ENCODE measurements at regions not wholly inside any gene's neighbourhood (a gene's known extent, or its start where the extent isn't known, plus 50 kb on each side); places are given as distances from the start of the nearest gene placed in this dataset.

DNA sequence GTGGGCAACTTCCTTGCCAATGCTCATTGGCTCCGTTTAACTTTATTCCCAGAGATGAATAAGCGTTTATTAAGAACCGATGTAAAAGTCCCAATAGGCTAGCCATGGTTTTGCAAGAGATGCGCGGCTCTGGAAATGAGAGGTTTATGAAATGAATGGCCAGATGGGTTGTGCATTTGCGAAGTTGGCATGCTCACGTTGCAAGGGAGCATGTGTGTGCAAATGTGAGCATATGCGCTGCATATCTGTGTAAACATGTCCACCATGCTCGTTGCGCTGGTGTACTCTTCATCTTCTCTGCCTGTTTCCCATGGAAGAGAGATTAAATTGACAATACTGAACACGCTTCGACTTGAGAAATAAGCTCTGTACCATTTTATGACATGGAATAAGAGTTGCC is 848.6 kb upstream of the RBFOX1 start:
- DNase-seq: no peak

DNA sequence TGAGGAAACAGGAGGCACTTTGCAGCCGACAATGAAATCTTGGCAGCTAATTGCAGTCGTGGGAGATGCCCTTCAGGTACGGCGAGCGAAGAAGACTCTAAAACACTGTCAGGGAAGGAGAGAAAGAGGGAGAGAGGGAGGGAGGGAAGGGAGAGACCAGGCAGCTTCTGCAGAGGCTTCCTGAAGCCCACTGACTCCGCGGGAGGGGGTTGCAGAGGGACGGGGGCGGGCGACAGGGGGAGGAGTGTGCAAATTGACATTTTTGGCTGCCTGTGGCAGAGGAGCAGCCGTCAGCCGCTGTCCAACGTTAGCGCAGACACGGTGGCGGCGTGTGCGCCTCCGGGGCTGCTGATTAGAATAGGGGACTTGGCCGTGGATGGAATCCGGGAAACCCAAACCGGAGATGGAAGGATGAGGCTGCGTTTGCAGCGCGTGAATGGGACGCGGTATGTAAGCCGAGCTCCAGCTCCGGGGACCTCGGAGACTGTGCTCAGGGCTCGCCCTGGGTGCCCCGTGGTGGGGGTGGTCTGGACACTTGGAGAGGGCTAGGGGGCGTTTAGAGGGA is 849.1 kb upstream of the RBFOX1 start:
- no peak for DNase-seq

DNA sequence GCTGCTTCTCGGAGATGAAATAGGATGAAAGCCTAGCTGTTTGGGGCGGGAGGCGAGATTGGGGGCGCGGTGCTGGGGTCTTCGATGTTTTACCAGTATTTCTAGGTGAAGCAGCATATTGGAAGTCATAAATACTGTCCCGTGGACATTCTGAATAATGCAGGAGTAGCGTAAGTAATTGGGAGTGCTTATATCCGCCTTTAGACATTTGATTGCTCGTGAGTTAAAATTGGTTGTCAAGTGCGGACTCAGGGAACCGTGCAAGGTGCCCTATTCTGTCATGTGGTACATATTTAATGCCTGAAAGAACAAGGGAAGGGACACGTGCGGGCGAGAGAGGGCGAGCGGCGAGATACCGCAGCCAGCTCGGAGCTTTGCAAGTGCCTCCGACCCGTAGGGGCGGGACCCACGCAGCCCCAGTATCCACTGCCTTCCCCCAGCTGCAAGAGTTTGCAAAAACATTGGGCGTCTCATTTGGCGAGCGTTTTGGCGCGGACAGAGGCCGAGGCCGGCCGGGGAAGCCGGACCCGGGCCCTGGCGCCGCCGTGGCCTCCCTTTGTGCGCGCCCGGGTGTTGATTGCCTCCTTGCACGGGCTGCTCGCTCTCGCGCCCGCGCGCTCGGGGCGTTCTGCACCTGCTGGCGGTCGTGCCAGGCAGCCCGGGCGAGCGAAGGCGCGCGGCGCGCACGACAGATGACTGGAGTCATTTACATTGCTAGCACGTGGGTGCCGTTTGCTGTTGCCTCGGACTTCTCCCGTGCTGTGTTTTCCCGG is 849.8 kb upstream of the RBFOX1 start:
- no peak for DNase-seq

DNA sequence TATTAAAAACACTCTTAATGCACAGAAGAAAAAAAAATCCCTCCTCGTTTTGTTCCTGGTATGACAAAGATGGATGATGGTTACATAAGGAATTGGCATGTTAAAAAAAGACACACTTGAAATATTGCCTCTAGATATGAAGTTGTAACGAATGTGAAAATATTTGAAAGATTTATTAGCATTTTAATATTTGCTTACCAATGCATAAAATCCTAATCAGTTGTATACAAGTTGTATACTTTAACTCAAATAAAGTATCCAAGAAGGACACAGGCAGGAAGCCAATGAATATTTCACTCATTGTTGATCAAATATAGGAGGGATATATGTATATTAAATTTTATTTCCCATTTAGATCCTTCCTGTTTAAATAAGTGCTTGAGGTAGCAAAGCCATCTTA is 850.8 kb upstream of the RBFOX1 start:
- no peak for DNase-seq

DNA sequence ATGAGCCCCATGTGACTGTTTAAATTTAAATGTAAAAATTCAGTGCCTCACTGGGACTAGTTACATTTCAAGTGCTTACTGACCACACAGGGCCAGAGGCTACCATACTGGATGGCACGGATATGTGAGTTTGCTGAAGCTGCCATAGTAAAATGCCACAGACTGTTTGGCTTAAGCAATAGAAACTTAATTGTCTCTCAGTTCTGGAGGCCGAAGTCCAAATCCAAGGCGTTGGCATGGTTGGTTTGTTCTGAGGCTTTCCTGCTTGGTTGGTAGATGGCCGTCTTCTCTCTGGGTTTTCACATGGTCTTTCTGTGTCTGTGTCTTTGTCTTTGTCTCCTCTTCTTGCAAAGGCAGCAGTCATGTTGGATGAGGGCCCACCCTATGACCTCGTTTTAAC is 878.9 kb upstream of the RBFOX1 start:
- no peak for DNase-seq

DNA sequence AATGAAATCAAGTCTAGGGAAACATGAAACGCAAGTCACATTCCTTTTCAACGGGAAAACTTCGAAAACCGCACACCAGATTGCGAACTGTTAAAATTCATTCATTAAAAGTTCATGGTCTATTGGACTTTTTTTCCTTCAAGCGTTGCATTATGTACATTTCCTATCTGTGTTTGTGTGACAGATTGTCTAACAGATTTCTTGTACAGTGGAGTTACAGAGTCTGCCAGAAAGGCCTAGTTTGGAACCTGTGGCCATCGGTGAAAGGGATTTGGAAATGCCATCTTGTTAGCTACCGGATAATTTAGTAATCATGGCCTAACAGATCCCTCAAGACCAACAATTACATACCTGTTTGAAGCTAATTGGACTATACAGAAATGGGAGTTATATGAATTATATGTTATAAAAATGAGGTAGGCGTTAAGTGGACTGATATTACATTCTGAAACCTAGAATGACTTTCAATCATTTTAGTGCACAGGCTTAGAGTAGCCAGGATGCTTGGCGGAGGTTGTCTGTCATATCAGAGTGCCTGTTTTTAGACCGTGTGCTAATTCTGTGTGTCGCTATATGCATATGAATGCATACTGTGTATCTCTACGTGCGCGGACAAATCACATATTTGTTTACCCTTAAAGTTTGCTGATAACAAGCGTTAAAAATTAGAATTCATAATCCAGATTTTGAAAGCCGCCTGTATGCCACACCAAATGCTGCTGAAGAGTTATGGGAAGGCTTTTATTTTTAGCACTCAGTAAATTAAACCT is 885.4 kb upstream of the RBFOX1 start:
- DNase-seq: no peak

DNA sequence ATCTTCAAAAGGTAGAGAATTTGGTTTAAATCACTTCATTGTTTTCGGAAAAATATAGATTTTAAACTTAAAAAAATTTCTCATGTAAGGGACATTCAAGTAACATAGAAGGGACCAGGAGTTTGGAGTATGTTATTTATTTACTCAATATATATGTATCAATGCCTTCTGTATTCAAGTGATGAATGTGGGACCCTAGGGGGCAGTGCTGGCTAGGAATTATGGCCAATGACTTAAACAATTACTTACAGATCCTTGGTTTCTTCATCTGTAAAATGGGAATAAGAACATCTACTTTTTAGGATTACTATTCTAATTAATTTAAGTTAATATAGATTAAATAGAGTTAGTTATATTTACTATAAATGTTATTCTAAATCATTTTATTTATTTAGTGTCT is 886.3 kb upstream of the RBFOX1 start:
- DNase-seq: no peak

DNA sequence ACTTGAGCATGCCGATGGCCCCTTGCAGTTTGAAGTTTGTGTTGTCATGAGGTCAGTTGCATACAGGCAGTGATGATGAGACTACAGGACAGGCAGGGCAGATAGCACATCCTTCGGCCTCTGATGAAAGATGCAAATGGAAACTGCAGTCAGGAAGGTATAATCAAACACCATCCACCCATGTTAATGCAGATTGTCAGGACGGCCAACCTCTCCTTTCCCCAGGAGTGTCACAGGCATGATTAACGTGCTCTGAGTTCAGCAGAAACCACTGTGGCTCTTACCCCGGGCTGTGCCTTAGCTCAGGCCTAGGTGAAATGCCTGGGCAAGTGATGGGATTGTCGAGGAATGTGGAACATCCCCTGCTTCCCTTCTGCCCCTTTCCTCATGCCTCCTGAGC is 893.5 kb upstream of the RBFOX1 start:
- no peak for DNase-seq

DNA sequence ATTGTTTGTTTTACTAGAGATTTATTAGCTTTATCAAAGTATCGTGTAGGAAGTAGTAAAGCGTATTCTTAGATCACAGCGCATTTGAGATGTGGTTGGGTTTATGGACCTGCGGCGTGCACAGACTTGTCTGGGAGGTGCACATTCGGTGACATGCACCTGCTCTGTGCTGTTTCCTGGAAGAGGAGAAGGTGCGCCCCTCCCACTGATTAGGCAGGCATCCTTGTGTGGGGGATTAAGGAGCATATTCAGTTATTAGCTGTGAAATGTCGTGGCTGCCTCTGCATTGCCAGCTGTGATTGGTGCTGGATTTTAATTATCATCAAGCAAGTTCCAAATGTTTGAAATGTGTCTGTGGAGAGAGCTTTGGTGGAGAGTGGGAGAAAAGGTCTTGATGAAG is 903.8 kb upstream of the RBFOX1 start:
- no peak for DNase-seq

DNA sequence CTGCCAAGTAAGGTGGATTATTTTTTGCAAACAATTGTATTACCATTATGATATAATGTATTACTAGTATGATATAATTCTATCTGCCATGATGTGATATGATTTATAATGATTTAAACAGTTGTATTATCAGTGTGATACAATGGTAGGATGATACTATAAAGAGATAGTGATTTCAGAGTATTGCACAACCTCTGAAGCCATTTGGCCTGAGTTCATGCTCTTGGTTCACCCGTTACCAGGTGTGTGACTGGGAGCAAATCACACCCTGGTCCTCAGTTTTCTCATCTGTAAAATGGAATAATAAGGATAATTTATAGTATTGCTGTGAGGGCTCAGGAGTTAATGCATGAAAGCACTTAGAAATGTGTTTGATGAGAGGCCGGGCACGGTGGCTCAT is 905.0 kb upstream of the RBFOX1 start:
- DNase-seq: no peak

DNA sequence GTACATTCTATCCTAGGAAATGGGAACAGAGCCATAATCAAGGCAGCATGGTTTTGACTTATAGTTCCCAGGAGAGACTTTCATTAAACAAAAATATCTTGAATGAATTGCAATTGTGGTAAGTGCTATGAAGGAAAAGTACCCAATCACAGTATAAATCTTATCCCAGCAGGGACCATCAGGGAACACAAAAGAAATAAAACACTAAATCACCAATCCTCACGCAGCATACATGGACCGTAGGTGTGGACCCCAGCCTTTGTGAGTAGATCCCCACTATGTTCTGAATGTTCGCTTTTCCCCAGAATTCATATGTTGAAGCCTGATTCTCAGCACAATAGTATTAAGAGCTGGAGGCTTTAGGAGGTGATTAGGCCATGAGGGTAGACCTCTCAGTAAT is 925.0 kb upstream of the RBFOX1 start:
- DNase-seq: no peak

DNA sequence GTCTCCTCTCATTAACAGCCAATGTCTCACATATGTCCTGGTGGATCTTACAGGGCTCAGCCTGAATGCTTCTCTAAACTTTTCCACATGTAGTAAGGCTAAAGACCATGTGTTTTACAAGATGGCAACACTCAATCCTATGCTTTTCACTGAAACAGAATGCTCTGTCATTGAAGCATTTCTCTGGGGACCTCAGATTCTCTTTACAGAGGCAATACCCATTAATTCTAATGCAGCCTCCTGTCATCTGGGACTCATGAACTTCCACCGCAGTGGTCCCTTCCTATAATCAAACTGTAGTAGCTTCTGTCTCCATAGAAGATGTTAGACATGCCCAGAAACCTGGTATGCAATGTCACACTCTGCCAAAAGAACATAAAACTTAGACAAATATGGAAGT is 926.6 kb upstream of the RBFOX1 start:
- DNase-seq: no peak

DNA sequence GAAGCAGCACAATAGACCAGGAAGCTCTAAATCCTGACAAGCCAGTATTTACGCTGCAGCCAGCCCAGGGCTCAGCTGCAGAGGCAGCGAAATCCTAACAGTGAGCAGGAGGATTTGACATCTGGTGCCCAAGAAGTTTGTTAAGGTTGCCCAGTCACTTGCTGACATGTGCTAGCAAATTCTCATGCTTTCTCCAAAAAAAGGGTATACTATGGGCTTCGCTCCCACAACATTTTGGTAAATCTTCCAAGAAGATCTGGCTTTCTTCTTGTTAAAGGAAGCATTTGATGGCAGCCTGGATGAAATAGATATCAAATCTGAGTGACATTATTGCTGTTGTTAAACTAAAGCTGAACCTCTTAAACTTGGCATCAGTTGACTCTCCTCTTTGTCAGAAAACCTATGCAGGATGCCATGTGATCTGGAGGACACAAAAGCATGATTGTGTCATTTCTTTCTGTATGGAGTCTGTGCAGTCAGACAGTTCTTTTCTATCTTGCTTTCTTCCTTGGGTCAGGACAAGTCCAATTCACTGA is 949.7 kb upstream of the RBFOX1 start:
- DNase-seq: no peak

DNA sequence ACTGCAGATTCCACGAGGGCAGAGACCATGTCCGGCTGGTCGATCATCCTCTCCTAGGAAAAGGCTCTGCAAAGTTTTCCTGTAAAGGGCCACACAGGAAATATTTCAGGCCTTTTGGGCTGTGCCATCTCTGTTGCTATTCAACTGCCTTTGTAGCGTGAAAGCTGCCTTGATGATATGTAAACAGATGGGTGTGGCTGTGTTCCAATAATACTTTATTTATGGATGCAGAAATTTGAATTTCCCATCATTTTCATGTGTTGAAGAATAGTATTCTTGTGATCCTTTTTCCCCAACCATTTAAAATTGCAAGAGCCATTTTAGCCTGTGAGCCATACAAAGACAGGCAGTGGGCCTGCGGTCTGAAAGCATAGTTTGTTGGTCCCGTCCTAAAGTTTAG is 950.7 kb upstream of the RBFOX1 start:
- no peak for DNase-seq

DNA sequence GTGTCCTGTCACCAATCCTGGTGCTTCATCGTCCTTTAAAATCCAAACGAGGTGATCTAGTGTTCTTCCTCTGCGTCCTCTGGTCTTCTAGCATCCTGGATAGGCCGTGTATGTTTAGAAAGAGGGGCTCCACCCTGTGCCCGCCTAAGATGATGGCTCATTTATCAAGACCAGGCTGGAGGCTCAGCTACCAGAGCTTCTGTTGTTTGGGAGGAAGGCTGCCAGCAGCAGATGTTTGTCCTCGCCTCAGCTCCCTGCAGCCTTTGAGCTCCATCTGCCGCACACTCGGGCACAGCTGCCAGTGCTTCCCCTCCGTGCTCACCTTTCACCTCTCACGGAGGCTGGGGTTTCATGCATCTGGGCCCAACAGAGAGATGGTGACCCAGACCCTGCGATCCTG is 954.7 kb upstream of the RBFOX1 start:
- no peak for DNase-seq

DNA sequence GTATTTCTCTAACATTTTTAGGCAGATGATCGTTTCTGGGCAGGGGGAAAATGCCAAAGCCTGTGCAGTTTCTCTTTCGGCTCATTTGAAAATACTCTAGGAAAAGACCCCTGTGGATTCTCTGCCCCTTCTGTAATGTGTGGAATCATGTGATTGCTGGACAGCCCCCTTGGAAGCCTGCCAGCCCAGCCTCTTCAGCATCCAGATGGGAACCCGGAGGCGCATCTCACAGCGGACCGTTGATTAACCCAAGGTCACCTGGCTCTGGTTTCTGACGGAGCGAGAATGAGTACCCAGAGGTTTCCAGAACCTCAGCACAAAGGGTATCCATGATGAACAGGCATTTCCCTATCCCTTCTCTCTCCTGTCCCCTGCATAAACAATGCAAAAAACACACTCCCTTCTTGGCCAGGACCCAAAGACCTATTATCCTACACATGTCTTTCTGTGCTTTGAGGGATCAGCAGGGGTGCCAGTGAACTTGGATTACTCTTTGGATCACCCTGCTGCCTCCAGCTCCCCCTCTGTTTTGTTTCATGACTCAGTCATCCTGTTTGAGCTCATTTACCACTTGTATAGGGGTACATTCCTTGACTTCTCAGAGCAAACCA is 957.1 kb upstream of the RBFOX1 start:
- DNase-seq: no peak

DNA sequence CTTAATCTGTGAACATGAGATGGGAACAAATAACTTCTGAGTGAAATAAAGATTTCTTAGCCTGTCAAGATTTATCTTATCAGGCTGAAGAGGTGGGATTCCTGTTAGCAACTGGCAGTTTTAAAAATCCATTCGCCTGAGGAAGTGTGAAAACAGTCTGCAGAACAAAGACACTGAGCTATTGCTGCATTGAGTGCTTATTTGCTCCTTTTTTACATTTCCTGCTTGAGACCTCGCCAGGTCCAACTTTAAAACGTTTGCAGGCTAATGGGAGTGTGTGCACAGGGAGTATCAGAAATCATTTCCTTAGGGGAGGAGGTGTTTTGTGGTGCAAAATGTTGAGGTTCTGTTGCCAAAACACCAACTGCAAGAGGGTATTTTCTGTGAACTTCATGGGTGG is 957.8 kb upstream of the RBFOX1 start:
- DNase-seq: no peak

DNA sequence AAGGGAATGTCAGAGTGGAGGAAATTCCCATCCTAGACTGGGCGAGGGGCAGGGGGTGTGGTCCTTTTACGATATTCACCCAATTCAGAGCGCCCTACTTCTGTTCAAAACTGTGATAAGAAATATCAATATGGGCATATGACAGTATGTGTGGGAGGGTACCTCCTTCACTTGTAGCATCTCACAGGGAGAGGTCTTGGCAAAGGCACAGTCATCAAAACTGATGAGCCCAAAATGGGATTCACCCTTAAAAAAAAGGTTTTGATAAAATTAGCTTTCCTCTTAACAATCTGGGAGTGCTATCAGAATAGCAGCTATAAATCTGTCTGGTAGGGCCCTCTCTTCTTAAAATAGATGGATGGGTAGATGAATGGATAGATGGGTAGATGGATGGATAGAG is 967.8 kb upstream of the RBFOX1 start:
- DNase-seq: no peak

DNA sequence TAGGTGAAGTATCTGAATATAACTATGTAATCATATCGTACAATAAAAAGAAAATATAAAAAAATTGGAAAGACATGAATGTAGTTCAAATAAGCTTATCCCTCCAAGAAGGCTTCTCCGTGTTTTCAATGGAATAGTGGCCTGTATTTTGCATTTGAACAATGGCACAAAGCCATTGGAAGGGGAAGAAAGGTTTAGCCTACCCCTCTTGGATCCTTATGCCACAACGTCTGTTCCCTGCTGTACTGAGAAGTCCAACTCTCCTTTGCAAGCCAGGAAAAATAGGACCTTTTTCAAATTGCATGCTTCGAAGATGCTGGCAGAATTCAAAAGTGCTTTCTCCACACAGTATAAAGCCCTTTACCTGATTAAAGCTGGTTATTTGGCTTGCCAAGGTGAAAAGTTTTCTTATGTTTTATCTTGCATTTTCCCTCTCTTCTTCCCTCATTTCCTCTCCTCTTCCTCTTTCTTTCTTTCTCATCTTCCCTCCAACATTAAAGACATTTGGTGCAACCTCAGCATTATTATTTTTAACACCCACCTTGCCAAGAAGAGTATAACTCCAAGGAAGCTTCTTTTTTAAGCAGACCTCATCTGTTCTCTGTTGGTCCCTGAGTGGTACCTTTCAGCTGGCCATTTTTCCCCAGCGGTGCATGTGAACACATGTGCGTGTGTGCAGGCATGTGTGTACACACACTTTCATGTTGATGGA is 968.6 kb upstream of the RBFOX1 start:
- no peak for DNase-seq

DNA sequence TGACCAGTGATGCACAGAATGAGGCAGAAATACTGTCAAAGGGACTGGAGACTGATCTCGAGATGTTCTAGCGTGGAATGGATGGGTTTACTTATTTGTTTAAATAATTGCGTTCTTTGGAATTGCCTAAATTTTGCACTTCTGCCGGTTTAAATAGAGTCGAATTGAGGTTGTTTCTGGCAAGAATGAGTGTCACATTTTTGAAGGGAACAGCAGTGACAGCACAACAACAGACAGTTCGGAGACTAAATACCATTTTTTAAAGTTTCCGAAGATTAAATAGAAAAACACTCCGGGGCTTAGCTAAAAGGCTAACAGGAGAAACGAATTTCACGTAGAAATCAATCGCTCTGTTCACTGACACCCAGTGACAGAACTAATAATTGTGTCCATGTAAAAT is 969.2 kb upstream of the RBFOX1 start:
- no peak for DNase-seq

DNA sequence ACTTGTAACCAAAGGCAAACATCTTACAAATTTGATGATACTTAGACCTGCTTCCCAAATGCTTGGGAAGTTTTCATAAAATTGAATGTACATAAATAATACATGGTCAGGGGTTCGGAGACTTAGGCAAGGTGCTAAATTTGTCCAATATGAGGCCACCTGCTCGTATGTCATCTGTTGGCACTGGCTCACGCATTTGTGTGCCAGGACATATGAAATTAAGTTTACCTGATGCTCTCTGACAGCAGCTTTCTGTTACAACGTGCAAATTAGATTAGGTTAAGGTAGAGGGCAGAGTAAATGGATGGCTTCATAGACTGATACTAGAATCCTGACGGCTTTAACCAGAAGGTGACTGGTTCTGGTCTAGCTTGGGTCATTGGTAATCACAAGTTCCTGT is 970.3 kb upstream of the RBFOX1 start:
- no peak for DNase-seq

DNA sequence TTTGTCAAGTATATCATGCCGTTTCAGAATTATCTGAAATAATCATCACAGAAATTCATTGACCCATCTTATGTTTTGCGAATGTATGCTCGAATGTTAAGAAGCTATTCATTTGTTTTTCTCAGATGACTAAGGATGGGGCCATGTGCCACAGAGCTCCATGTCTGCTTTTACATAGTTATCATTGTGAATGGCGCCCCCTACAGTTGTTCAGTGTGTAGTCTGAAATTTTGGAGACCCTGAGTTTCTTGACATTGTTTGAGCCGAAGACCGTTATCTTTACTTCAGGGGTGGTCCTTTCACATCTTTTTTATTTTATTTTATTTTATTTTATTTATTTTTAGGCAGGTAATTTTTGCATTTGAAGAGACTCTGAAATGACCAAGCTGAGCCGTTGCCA is 972.0 kb upstream of the RBFOX1 start:
- no peak for DNase-seq

DNA sequence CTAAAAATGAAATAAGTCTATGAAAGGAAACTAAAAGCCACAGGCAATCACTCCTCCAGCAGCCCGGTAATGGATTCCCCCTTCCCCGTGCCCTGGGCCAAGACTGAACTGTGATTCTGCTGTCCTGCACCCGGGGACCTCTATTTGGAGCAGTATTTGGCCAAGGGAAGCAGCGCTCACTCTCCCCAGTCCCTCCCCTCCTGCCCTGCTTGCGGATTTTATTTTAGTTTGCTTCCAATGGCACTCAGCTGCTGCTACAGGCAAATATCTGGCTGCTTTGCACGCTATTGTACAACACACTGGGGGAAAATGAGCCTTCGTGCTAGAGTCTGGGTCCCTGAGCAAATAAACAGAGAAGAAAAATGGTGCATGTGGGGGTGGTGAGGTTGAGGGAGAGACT is 975.7 kb upstream of the RBFOX1 start:
- no peak for DNase-seq
